ENCODE measurements at regions not wholly inside any gene's neighbourhood (a gene's known extent, or its start where the extent isn't known, plus 50 kb on each side); places are given as distances from the start of the nearest gene placed in this dataset.

DNA sequence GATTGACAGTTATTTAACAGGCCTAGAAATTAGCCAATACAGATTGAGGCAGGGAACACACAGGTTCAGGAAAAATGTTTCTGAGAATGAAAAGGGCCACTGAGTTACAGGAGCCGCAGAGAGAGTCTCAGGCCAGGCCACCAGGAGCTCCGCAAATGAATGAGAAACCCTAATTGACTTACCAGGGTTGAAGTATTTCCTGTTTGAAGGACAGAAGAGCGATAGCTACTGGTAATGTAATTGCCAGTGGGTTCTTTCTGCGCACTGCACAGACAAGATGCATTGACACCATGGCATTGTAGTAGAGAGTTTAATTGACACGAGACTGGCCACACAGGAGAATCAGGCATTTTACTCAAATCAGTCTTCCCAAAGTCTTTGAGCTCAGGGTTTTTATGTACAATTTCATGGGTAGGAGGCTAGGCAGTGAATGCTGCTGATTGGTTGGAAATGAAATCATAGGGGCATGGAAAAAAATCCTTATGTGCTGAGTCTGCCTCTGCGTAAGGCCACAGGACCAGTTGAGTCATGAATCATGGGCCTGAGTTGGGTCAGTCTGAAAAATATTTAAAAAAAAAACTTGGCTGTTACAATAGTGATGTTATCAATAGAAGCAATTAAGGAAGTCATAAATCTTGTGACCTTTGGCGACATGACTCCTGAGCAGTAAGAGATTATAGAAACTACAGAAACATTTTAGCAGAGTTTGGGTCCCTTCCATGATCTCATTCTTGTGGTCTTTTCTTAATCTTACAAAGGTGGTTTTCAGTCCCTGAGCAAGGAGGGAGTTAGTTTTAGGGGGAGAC is 203.8 kb downstream of the CASP12 start:
- Histone ChIP-seq H3K9me3 (replicated peaks in 1 of 2; ENCODE audit: control insufficient read depth in 2 of 2, insufficient read depth in 1 of 2, low read depth in 1 of 2, low read length in 2 of 2) (no peaks in the 10 kb centered on the region), H3K27ac (replicated peaks; ENCODE audit: low read length) (no peak overlapping the region)

DNA sequence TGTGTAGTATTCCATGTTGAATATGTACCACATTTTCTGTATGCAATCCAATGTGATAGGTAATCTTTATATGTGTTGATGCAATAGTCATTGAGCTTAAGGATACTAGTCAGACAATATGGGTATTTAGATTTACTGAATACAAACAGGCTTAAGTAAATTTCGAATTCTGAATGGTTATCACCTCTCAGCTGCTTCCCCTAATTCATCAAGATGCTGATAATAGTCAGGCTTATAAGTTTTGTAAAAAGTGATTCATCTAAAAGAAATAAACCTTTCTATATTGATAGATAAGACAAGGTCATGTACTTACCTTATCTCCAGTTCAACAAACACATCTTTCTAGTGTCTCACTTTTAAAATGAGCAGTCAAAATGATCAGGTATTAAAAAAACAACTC is 205.5 kb downstream of the CASP12 start:
- Histone ChIP-seq H3K27me3 (ENCODE audit: control insufficient read depth in 3 of 3, insufficient read depth in 3 of 3, low read depth in 1 of 3, low read length in 3 of 3) (no peaks in the 10 kb centered on the region), H3K9ac (ENCODE audit: low read depth, low read length, poor library complexity) (no peak overlapping the region), H4K8ac (ENCODE audit: low read depth, low read length) (no peak overlapping the region), H2BK5ac (ENCODE audit: low read length) (no peak overlapping the region), H3K4ac (ENCODE audit: low read length) (no peak overlapping the region), H4K91ac (ENCODE audit: low read depth, low read length, poor library complexity) (no peak overlapping the region), H2BK12ac (ENCODE audit: low read length) (no peak overlapping the region), H2AK5ac (ENCODE audit: low read depth, low read length) (no peak overlapping the region), H3K14ac (ENCODE audit: low read length) (no peak overlapping the region), H3K4me3 (ENCODE audit: low read length in 2 of 2) (no peak overlapping the region), H3K4me2 (ENCODE audit: insufficient read depth, low read length, poor library complexity, severe bottlenecking) (no peak overlapping the region), H3K9me3 (replicated peaks in 1 of 2; ENCODE audit: control insufficient read depth in 2 of 2, insufficient read depth in 1 of 2, low read depth in 1 of 2, low read length in 2 of 2) (no peaks in the 10 kb centered on the region), H3K4me1 (ENCODE audit: control insufficient read depth in 2 of 2, insufficient read depth in 1 of 2, low read depth in 1 of 2, low read length in 2 of 2) (peaks cover 0 to 1% of the 10 kb centered on the region in 2 donors), H3K23ac (ENCODE audit: low read depth, low read length, poor library complexity) (no peak overlapping the region), H3K27ac (replicated peaks; ENCODE audit: low read length) (no peak overlapping the region), H2AFZ (ENCODE audit: low read length) (no peak overlapping the region), H3K18ac (ENCODE audit: low read length) (no peak overlapping the region), H2BK15ac (ENCODE audit: low read length) (no peak overlapping the region), H3K79me1 (ENCODE audit: low read depth, low read length) (no peaks in the 10 kb centered on the region), H2BK120ac (ENCODE audit: low read depth, low read length) (no peak overlapping the region), H3K36me3 (replicated peaks in 1 of 2; ENCODE audit: control insufficient read depth in 2 of 2, insufficient read depth in 2 of 2, low read length in 2 of 2) (no peaks in the 10 kb centered on the region)
- no peak for DNase-seq (ENCODE audit: low spot score)
- WGBS, 2 donors (ENCODE audit: extremely low coverage in 2 of 2, insufficient read length in 2 of 2, insufficient replicate concordance in 1 of 2), result no CpG with 5 or more reads among the region's 1 CpG

More for the DNA sequence above, 203.8 kb downstream of the CASP12 start:
- Histone ChIP-seq H2BK120ac (ENCODE audit: low read depth, low read length) (no peak overlapping the region), H2BK5ac (ENCODE audit: low read length) (no peak overlapping the region), H4K8ac (ENCODE audit: low read depth, low read length) (no peak overlapping the region), H3K18ac (ENCODE audit: low read length) (no peak overlapping the region), H3K4me2 (ENCODE audit: insufficient read depth, low read length, poor library complexity, severe bottlenecking) (no peak overlapping the region), H3K14ac (ENCODE audit: low read length) (no peak overlapping the region), H3K79me1 (ENCODE audit: low read depth, low read length) (no peaks in the 10 kb centered on the region), H3K4me3 (ENCODE audit: low read length in 2 of 2) (no peak overlapping the region), H2BK15ac (ENCODE audit: low read length) (no peak overlapping the region), H3K23ac (ENCODE audit: low read depth, low read length, poor library complexity) (no peak overlapping the region), H3K4ac (ENCODE audit: low read length) (no peak overlapping the region), H3K36me3 (replicated peaks in 1 of 2; ENCODE audit: control insufficient read depth in 2 of 2, insufficient read depth in 2 of 2, low read length in 2 of 2) (no peaks in the 10 kb centered on the region), H2AFZ (ENCODE audit: low read length) (no peak overlapping the region), H2AK5ac (ENCODE audit: low read depth, low read length) (no peak overlapping the region), H2BK12ac (ENCODE audit: low read length) (no peak overlapping the region), H3K4me1 (ENCODE audit: control insufficient read depth in 2 of 2, insufficient read depth in 1 of 2, low read depth in 1 of 2, low read length in 2 of 2) (peaks cover 0 to 1% of the 10 kb centered on the region in 2 donors), H3K9ac (ENCODE audit: low read depth, low read length, poor library complexity) (no peak overlapping the region), H4K91ac (ENCODE audit: low read depth, low read length, poor library complexity) (no peak overlapping the region), H3K27me3 (ENCODE audit: control insufficient read depth in 3 of 3, insufficient read depth in 3 of 3, low read depth in 1 of 3, low read length in 3 of 3) (no peaks in the 10 kb centered on the region)
- WGBS, 2 donors (ENCODE audit: extremely low coverage in 2 of 2, insufficient read length in 2 of 2, insufficient replicate concordance in 1 of 2), result no CpG with 5 or more reads among the region's 7 CpGs
- no peak for DNase-seq (ENCODE audit: low spot score)

DNA sequence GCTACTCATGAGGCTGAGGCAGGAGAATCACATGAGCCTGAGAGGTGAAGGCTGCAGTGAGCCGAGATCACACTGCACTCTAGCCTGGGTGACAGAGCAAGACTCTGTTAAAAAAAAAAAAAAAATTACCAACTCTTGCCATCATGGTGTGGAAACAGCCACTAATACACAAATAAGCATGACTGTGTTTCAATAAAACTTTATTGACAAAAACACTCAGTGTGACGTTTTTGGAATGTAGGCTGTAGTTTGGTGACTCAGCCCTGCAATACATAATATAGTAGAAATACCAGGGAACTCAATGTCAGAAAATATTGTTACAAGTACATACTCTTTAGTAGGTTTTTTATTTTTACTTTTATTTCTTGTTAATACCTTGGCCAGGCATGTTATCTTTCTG is 207.1 kb downstream of the CASP12 start:
- Histone ChIP-seq H3K4me3 (ENCODE audit: low read length in 2 of 2) (no peak overlapping the region), H3K9me3 (replicated peaks in 1 of 2; ENCODE audit: control insufficient read depth in 2 of 2, insufficient read depth in 1 of 2, low read depth in 1 of 2, low read length in 2 of 2) (no peaks in the 10 kb centered on the region), H2BK12ac (ENCODE audit: low read length) (no peak overlapping the region), H3K14ac (ENCODE audit: low read length) (no peak overlapping the region), H2AK5ac (ENCODE audit: low read depth, low read length) (no peak overlapping the region), H4K8ac (ENCODE audit: low read depth, low read length) (no peak overlapping the region), H3K9ac (ENCODE audit: low read depth, low read length, poor library complexity) (no peak overlapping the region), H3K4me1 (ENCODE audit: control insufficient read depth in 2 of 2, insufficient read depth in 1 of 2, low read depth in 1 of 2, low read length in 2 of 2) (peaks cover 0 to 1% of the 10 kb centered on the region in 2 donors), H2BK120ac (ENCODE audit: low read depth, low read length) (no peak overlapping the region), H3K27me3 (ENCODE audit: control insufficient read depth in 3 of 3, insufficient read depth in 3 of 3, low read depth in 1 of 3, low read length in 3 of 3) (no peaks in the 10 kb centered on the region), H3K79me1 (ENCODE audit: low read depth, low read length) (no peaks in the 10 kb centered on the region), H3K18ac (ENCODE audit: low read length) (no peak overlapping the region), H2AFZ (ENCODE audit: low read length) (no peak overlapping the region), H3K4me2 (ENCODE audit: insufficient read depth, low read length, poor library complexity, severe bottlenecking) (no peak overlapping the region), H3K4ac (ENCODE audit: low read length) (no peak overlapping the region), H3K23ac (ENCODE audit: low read depth, low read length, poor library complexity) (no peak overlapping the region), H2BK5ac (ENCODE audit: low read length) (no peak overlapping the region), H3K27ac (replicated peaks; ENCODE audit: low read length) (no peak overlapping the region), H4K91ac (ENCODE audit: low read depth, low read length, poor library complexity) (no peak overlapping the region), H3K36me3 (replicated peaks in 1 of 2; ENCODE audit: control insufficient read depth in 2 of 2, insufficient read depth in 2 of 2, low read length in 2 of 2) (no peaks in the 10 kb centered on the region), H2BK15ac (ENCODE audit: low read length) (no peak overlapping the region)
- no CpG with 5 or more reads among the region's 2 CpGs for WGBS, 2 donors (ENCODE audit: extremely low coverage in 2 of 2, insufficient read length in 2 of 2, insufficient replicate concordance in 1 of 2)
- no peak for DNase-seq (ENCODE audit: low spot score)

DNA sequence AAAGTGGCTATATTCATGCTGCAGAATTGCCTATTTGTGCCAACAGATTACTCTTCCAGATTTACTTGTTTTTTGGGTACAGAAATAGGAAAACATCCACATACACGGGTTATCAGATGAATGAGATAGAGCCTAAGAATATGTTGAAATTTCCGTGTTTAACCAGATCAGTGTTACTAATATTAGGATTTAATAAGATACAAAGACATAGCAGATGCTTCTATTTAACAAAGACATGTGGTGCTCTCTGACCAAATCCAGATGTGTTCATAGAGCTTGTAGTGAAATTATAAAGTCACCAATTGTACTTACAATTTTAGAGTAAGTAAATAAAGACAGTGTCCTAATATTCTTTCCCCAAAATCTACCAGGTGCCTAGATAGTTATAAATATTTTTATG is 208.0 kb downstream of the CASP12 start:
- Histone ChIP-seq H3K9me3 (replicated peaks in 1 of 2; ENCODE audit: control insufficient read depth in 2 of 2, insufficient read depth in 1 of 2, low read depth in 1 of 2, low read length in 2 of 2) (peaks cover 0 to 2% of the 10 kb centered on the region in 2 donors), H3K23ac (ENCODE audit: low read depth, low read length, poor library complexity) (no peak overlapping the region), H3K4me2 (ENCODE audit: insufficient read depth, low read length, poor library complexity, severe bottlenecking) (no peak overlapping the region), H3K27me3 (ENCODE audit: control insufficient read depth in 3 of 3, insufficient read depth in 3 of 3, low read depth in 1 of 3, low read length in 3 of 3) (no peaks in the 10 kb centered on the region), H3K27ac (replicated peaks; ENCODE audit: low read length) (no peak overlapping the region), H3K4me1 (ENCODE audit: control insufficient read depth in 2 of 2, insufficient read depth in 1 of 2, low read depth in 1 of 2, low read length in 2 of 2) (peaks cover 0 to 1% of the 10 kb centered on the region in 2 donors), H2BK5ac (ENCODE audit: low read length) (no peak overlapping the region), H3K9ac (ENCODE audit: low read depth, low read length, poor library complexity) (no peak overlapping the region), H2BK120ac (ENCODE audit: low read depth, low read length) (no peak overlapping the region), H3K4ac (ENCODE audit: low read length) (no peak overlapping the region), H2BK15ac (ENCODE audit: low read length) (no peak overlapping the region), H2AFZ (ENCODE audit: low read length) (no peak overlapping the region), H2AK5ac (ENCODE audit: low read depth, low read length) (no peak overlapping the region), H3K79me1 (ENCODE audit: low read depth, low read length) (no peaks in the 10 kb centered on the region), H3K14ac (ENCODE audit: low read length) (no peak overlapping the region), H4K91ac (ENCODE audit: low read depth, low read length, poor library complexity) (no peak overlapping the region), H3K4me3 (ENCODE audit: low read length in 2 of 2) (no peak overlapping the region), H4K8ac (ENCODE audit: low read depth, low read length) (no peak overlapping the region), H2BK12ac (ENCODE audit: low read length) (no peak overlapping the region), H3K36me3 (replicated peaks in 1 of 2; ENCODE audit: control insufficient read depth in 2 of 2, insufficient read depth in 2 of 2, low read length in 2 of 2) (no peaks in the 10 kb centered on the region), H3K18ac (ENCODE audit: low read length) (no peak overlapping the region)
- no peak for DNase-seq (ENCODE audit: low spot score)
- no CpG with 5 or more reads among the region's 2 CpGs for WGBS, 2 donors (ENCODE audit: extremely low coverage in 2 of 2, insufficient read length in 2 of 2, insufficient replicate concordance in 1 of 2)

Measured in neuronal stem cell (in vitro differentiated cells).